ENCODE measurements at regions not wholly inside any gene's neighbourhood (a gene's known extent, or its start where the extent isn't known, plus 50 kb on each side); places are given as distances from the start of the nearest gene placed in this dataset.

DNA sequence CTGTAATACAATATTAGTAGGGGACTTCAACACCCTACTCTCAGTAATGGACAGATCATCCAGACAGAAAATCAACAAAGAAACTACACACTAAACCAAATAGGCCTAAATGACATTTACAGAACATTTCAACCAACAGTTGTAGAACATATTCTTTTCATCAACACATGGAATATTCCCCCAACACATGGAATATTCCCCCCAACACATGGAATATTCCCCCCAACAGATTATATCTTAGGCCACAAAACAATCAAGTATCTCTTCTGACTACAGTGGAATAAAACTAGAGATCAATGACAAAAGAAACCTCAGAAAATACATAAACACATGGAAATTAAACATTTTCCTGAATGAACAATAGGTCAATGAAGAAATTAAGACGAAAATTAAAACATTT lies 187.2 kb upstream of the RBBP8 start:
- TF ChIP-seq EZH2 (optimal IDR thresholded peaks at IDR 0.05; ENCODE audit: low read depth, low read length): no peak
- TF ChIP-seq, protein P1, sequence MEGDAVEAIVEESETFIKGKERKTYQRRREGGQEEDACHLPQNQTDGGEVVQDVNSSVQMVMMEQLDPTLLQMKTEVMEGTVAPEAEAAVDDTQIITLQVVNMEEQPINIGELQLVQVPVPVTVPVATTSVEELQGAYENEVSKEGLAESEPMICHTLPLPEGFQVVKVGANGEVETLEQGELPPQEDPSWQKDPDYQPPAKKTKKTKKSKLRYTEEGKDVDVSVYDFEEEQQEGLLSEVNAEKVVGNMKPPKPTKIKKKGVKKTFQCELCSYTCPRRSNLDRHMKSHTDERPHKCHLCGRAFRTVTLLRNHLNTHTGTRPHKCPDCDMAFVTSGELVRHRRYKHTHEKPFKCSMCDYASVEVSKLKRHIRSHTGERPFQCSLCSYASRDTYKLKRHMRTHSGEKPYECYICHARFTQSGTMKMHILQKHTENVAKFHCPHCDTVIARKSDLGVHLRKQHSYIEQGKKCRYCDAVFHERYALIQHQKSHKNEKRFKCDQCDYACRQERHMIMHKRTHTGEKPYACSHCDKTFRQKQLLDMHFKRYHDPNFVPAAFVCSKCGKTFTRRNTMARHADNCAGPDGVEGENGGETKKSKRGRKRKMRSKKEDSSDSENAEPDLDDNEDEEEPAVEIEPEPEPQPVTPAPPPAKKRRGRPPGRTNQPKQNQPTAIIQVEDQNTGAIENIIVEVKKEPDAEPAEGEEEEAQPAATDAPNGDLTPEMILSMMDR (IDR thresholded peaks at IDR 0.05; ENCODE audit: low read length): no peak

Measured in MM.1S (cell line).